ENCODE measurements at regions not wholly inside any gene's neighbourhood (a gene's known extent, or its start where the extent isn't known, plus 50 kb on each side); places are given as distances from the start of the nearest gene placed in this dataset.

DNA sequence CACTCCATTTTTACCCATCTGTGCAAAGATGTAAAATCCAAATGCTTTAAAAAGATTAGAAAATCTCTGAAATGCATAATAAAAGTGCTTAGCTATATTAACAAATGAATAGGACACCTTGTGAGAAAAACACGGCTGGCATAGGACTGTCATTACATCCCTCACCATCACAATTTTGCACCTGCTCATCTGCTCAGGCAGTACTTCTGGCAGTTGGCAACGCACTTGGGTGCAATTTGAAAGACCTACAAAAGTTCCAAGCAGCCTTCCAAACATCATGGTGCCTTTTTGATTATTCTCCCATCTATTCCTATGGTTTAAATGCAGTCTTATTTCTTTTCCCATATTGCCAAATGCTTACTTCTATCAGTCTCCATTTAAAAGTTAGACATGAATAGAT lies 501.8 kb downstream of the ENC1 start:
- no peaks in the 10 kb centered on the region for H3K36me3 ChIP-seq (ENCODE audit: insufficient read depth, low read length)
- TF ChIP-seq EZH2 (IDR thresholded peaks at IDR 0.05; ENCODE audit: borderline replicate concordance, insufficient read depth, low read length, poor library complexity, severe bottlenecking) (no peak), EP300 (conservative IDR thresholded peaks at IDR 0.05; ENCODE audit: poor library complexity, severe bottlenecking) (no peak), MXI1 (conservative IDR thresholded peaks at IDR 0.05; ENCODE audit: poor library complexity, severe bottlenecking) (no peak), RAD21 (conservative IDR thresholded peaks at IDR 0.05) (no peak), SMC3 (conservative IDR thresholded peaks at IDR 0.05; ENCODE audit: poor library complexity) (no peak), POLR2AphosphoS5 (IDR thresholded peaks at IDR 0.05) (no peak), TAF1 (IDR thresholded peaks at IDR 0.05; ENCODE audit: low read depth) (no peak)
- TF ChIP-seq, protein P1, sequence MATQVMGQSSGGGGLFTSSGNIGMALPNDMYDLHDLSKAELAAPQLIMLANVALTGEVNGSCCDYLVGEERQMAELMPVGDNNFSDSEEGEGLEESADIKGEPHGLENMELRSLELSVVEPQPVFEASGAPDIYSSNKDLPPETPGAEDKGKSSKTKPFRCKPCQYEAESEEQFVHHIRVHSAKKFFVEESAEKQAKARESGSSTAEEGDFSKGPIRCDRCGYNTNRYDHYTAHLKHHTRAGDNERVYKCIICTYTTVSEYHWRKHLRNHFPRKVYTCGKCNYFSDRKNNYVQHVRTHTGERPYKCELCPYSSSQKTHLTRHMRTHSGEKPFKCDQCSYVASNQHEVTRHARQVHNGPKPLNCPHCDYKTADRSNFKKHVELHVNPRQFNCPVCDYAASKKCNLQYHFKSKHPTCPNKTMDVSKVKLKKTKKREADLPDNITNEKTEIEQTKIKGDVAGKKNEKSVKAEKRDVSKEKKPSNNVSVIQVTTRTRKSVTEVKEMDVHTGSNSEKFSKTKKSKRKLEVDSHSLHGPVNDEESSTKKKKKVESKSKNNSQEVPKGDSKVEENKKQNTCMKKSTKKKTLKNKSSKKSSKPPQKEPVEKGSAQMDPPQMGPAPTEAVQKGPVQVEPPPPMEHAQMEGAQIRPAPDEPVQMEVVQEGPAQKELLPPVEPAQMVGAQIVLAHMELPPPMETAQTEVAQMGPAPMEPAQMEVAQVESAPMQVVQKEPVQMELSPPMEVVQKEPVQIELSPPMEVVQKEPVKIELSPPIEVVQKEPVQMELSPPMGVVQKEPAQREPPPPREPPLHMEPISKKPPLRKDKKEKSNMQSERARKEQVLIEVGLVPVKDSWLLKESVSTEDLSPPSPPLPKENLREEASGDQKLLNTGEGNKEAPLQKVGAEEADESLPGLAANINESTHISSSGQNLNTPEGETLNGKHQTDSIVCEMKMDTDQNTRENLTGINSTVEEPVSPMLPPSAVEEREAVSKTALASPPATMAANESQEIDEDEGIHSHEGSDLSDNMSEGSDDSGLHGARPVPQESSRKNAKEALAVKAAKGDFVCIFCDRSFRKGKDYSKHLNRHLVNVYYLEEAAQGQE (IDR thresholded peaks at IDR 0.05; ENCODE audit: borderline replicate concordance): no peak
- TF ChIP-seq, protein P2, sequence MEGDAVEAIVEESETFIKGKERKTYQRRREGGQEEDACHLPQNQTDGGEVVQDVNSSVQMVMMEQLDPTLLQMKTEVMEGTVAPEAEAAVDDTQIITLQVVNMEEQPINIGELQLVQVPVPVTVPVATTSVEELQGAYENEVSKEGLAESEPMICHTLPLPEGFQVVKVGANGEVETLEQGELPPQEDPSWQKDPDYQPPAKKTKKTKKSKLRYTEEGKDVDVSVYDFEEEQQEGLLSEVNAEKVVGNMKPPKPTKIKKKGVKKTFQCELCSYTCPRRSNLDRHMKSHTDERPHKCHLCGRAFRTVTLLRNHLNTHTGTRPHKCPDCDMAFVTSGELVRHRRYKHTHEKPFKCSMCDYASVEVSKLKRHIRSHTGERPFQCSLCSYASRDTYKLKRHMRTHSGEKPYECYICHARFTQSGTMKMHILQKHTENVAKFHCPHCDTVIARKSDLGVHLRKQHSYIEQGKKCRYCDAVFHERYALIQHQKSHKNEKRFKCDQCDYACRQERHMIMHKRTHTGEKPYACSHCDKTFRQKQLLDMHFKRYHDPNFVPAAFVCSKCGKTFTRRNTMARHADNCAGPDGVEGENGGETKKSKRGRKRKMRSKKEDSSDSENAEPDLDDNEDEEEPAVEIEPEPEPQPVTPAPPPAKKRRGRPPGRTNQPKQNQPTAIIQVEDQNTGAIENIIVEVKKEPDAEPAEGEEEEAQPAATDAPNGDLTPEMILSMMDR (IDR thresholded peaks at IDR 0.05; ENCODE audit: poor library complexity, severe bottlenecking): no peak
- no peaks in the 10 kb centered on the region for H3K9me2 ChIP-seq (ENCODE audit: insufficient read depth, low read length)
- no peaks in the 10 kb centered on the region for H3K9me3 ChIP-seq (ENCODE audit: low read length)
- no peak overlapping the region for H2AFZ ChIP-seq (ENCODE audit: low read depth, low read length)
- H3K4me3 ChIP-seq (ENCODE audit: low read length): no peak overlapping the region
- no peaks in the 10 kb centered on the region for H3F3A ChIP-seq (ENCODE audit: insufficient read depth, low read length, poor library complexity, severe bottlenecking)
- H3K27me3 ChIP-seq (ENCODE audit: insufficient read depth, low read depth, low read length): no peaks in the 10 kb centered on the region
- H4K20me1 ChIP-seq (ENCODE audit: insufficient read depth): no peaks in the 10 kb centered on the region
- H3K27ac ChIP-seq (ENCODE audit: low read length): no peak overlapping the region
- no peak overlapping the region for H3K9ac ChIP-seq (ENCODE audit: low read length)
- H3K79me2 ChIP-seq (replicated peaks; ENCODE audit: insufficient read depth, low read length): no peaks in the 10 kb centered on the region
- no peak overlapping the region for H3K4me2 ChIP-seq (ENCODE audit: low read length)

DNA sequence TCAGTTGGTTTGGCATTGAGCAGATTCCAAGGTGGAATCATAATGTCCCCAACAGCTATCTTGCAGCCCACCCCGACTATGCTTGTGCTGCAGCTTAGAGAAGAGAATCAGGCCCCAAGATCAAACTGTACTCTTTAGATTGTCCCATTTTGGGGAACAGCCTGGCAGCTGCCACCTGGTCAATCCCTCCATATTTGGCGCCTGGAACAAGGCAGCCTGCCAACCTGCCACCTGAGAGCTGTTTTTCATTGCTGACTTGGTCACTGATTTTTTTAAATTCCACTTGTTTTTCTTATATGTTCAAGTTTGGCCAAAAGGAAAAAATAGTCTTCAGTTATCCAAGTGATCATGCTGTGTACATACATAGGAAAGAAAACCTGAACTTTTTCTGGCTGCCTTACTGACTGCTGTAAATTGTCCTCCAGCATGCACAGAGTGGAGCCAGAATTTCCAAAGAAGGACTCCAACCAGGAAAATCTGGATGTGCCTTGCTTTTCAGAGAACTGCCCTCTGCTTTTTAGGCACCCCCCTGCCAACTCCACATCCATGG lies 504.2 kb downstream of the ENC1 start:
- Histone ChIP-seq H3K27me3 (ENCODE audit: insufficient read depth, low read depth, low read length) (no peaks in the 10 kb centered on the region), H3K4me2 (ENCODE audit: low read length) (no peak overlapping the region), H4K20me1 (ENCODE audit: insufficient read depth) (no peaks in the 10 kb centered on the region), H2AFZ (ENCODE audit: low read depth, low read length) (no peak overlapping the region), H3K9me2 (ENCODE audit: insufficient read depth, low read length) (no peaks in the 10 kb centered on the region), H3K36me3 (ENCODE audit: insufficient read depth, low read length) (no peaks in the 10 kb centered on the region), H3K79me2 (replicated peaks; ENCODE audit: insufficient read depth, low read length) (no peaks in the 10 kb centered on the region), H3K9me3 (ENCODE audit: low read length) (no peaks in the 10 kb centered on the region), H3K9ac (ENCODE audit: low read length) (no peak overlapping the region), H3F3A (ENCODE audit: insufficient read depth, low read length, poor library complexity, severe bottlenecking) (no peaks in the 10 kb centered on the region), H3K27ac (ENCODE audit: low read length) (no peak overlapping the region), H3K4me3 (ENCODE audit: low read length) (no peak overlapping the region)
- no peak for TF ChIP-seq POLR2AphosphoS5 (IDR thresholded peaks at IDR 0.05)
- no peak for TF ChIP-seq TAF1 (IDR thresholded peaks at IDR 0.05; ENCODE audit: low read depth)
- no peak for TF ChIP-seq EZH2 (IDR thresholded peaks at IDR 0.05; ENCODE audit: borderline replicate concordance, insufficient read depth, low read length, poor library complexity, severe bottlenecking)
- no peak for TF ChIP-seq EP300 (conservative IDR thresholded peaks at IDR 0.05; ENCODE audit: poor library complexity, severe bottlenecking)
- no peak for TF ChIP-seq SMC3 (conservative IDR thresholded peaks at IDR 0.05; ENCODE audit: poor library complexity)
- no peak for TF ChIP-seq RAD21 (conservative IDR thresholded peaks at IDR 0.05)
- TF ChIP-seq, protein P2 (IDR thresholded peaks at IDR 0.05; ENCODE audit: poor library complexity, severe bottlenecking): no peak
- TF ChIP-seq, protein P1 (IDR thresholded peaks at IDR 0.05; ENCODE audit: borderline replicate concordance): no peak
